AG09319 (cell line): ENCODE measurements at regions not wholly inside any gene's neighbourhood (a gene's known extent, or its start where the extent isn't known, plus 50 kb on each side); places are given as distances from the start of the nearest gene placed in this dataset.

ENCODE experiments used
- DNase-seq: peaks from one replicate; pipeline ENCODE4 v3.0.0-alpha.2; 2010; ENCODE audit warnings: low read depth; ENCODE audit errors: extremely low read depth
- TF ChIP-seq, protein P1 (sequence below): IDR thresholded peaks from 2 replicates; pipeline ENCODE4 v1.5.1; 2011; ENCODE audit warnings: low read depth, mild to moderate bottlenecking, inconsistent platforms, low read length, moderate library complexity

GRCh38 chr15:94840794-94841783, 609.7 kb downstream of the MCTP2 start:
- TF ChIP-seq, protein P1, sequence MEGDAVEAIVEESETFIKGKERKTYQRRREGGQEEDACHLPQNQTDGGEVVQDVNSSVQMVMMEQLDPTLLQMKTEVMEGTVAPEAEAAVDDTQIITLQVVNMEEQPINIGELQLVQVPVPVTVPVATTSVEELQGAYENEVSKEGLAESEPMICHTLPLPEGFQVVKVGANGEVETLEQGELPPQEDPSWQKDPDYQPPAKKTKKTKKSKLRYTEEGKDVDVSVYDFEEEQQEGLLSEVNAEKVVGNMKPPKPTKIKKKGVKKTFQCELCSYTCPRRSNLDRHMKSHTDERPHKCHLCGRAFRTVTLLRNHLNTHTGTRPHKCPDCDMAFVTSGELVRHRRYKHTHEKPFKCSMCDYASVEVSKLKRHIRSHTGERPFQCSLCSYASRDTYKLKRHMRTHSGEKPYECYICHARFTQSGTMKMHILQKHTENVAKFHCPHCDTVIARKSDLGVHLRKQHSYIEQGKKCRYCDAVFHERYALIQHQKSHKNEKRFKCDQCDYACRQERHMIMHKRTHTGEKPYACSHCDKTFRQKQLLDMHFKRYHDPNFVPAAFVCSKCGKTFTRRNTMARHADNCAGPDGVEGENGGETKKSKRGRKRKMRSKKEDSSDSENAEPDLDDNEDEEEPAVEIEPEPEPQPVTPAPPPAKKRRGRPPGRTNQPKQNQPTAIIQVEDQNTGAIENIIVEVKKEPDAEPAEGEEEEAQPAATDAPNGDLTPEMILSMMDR: no peak
- no peak for DNase-seq

DNA sequence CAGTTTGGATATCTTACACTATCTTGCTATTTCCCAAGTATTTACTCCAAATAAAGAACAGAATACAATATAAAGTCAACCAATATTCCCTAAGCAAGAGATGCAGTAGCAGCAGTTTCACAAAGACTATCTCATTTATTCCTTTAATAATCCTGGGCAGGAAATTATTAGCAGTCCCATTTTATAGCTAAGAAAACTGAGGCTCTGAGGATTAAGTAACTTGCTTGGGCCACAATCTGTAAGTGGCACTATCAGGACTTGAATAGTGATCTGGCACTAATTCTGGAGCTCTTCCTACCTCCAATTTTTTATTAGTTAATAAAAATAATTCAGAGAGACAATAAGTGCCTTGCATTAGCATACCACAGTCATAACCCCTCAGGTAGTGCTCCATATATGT, 611.7 kb downstream of the MCTP2 start:
- DNase-seq: no peak
- TF ChIP-seq, protein P1: no peak

- DNase-seq: no peak
- TF ChIP-seq, protein P1: no peak
Observed at GRCh38 chr15:94844198-94844537, 612.8 kb downstream of the MCTP2 start.

GRCh38 chr15:94844538-94845389, 613.4 kb downstream of the MCTP2 start:
- no peak for DNase-seq
- TF ChIP-seq, protein P1: no peak; the same call in 1 of the 2 replicates

DNA sequence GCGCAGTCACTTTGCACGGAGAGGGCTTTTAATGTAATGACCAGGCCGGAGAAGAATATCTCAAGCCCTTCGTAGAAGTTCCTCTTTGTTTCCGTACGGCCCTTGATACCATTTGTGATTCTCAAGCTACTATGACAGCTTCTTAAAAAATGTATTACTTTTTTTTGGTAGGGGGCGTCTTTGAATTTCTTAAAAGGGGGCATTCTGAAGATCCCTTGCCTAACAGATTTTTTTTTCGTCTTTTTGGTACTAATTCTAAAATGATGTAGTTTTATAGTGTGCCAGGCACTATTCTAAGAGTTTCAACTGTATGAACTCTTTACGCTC, 614.0 kb downstream of the MCTP2 start:
- no peak for DNase-seq
- TF ChIP-seq, protein P1: no peak

DNA sequence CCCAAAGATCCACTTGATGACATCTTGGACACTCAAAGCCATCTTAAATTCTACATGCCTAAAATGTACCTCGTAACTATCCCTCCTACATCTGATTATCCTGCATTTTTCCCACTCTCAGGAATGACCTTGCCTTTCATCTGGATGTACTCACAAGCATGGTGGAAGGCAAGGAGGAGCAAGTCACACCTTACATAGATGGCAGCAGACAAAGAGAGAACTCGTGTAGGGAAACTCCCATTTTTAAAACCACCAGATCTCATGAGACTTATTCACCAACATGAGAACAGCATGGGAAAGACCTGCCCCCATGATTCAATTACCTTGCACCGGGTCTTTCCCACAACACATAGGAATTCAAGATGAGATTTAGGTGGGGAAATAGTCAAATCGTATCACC, 616.0 kb downstream of the MCTP2 start:
- DNase-seq: no peak
- TF ChIP-seq, protein P1: no peak

DNA sequence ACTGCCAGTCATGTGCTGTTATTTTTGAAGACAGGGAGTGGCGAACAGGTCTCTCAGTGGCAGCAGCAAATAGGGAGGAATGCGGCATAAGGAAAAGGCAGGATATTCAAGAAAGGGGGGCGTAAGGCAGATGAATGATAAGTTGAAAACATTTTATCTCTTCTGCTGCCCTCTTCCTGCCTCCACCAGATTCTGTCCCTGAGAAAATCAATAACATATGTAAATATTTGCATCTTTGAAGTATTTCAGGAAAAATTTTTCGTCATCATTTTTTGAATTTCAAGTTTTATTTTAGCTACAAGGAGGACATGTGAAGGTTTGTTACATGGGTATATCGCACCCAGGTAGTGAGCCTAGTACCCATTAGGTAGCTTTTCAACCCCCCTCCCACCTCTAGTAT, 616.7 kb downstream of the MCTP2 start:
- no peak for DNase-seq
- TF ChIP-seq, protein P1: no peak
